HCT116 (cell line): ENCODE measurements at regions not wholly inside any gene's neighbourhood (a gene's known extent, or its start where the extent isn't known, plus 50 kb on each side); places are given as distances from the start of the nearest gene placed in this dataset.

Experiments used
- ATAC-seq: fragments of 200-7000 bp; cut with Tn5 transposase; 2 replicates; pipeline ENCODE4 v1.9.1; 2020; ENCODE audit warnings: mild to moderate bottlenecking, moderate library complexity
- BruUV-seq: library from RNA; stranded (reverse); fragments of 400-500 nt; replicated peaks from 2 replicates; lab custom pipeline; 2021; lab: Mats Ljungman, UMichigan
- CTCF ChIA-PET: fragments of 300-600 bp; sonication (Branson Sonifier 250); formaldehyde crosslinking; loops from one replicate; lab custom pipeline; 2021; ENCODE audit warnings: antibody characterized with exemption; lab: Charles Lee
- POLR2A ChIA-PET: fragments of 300-600, 350-600 bp; sonication (Branson Sonifier 250); formaldehyde crosslinking; loops from one replicate; lab custom pipeline; 2021; ENCODE audit warnings: antibody characterized with exemption; lab: Charles Lee
- RAD21 ChIA-PET, 2 experiments: fragments of 300-600 bp; sonication (Branson Sonifier 250); formaldehyde crosslinking; loops; one replicate each; lab custom pipeline; 2023; ENCODE audit warnings: low total read pairs in 2 of 2; ENCODE audit not compliant: uncharacterized antibody in 2 of 2, unreplicated experiment in 2 of 2, low non-redundant PET in 1 of 2; lab: Charles Lee
- DNase-seq: peaks from one replicate; pipeline ENCODE4 v3.0.0-alpha.2; 2010; ENCODE audit warnings: low read depth, low spot score
- H2AFZ ChIP-seq: fragments of 200-600 bp; shearing (Covaris generic), sonication (generic); 2 replicates; pipeline ENCODE4 v1.6.1; 2017; ENCODE audit warnings: low read depth, mixed run types, mixed read lengths, antibody characterized with exemption, low read length; ENCODE audit not compliant: poor library complexity, severe bottlenecking
- H3K27ac ChIP-seq: 2 replicates; pipeline ENCODE4 v1.5.1; 2012; ENCODE audit warnings: low read depth, low read length
- H3K27me3 ChIP-seq: fragments of 200-600 bp; sonication (generic); 2 replicates; pipeline ENCODE4 v1.6.1; 2016; ENCODE audit warnings: mixed run types, low read length, mixed read lengths; ENCODE audit not compliant: insufficient read depth
- H3K36me3 ChIP-seq, 2 experiments: fragments of 200-500 bp in 1 of 2; fragments of 200-600 bp in 1 of 2; sonication (Bioruptor generic) in 1 of 2; sonication (generic) in 1 of 2; 2 replicates each; pipeline versions ENCODE4 v1.5.1 to v1.6.1; 2014 to 2016; ENCODE audit warnings: low read length in 2 of 2, inconsistent platforms in 1 of 2, mixed read lengths in 1 of 2, mixed run types in 1 of 2; ENCODE audit not compliant: insufficient read depth in 2 of 2, control insufficient read depth in 1 of 2
- H3K4me1 ChIP-seq, 2 experiments: fragments of 200-600 bp in 1 of 2; sonication (generic) in 1 of 2; 2 replicates each; pipeline versions ENCODE4 v1.5.1 to v1.6.1; 2012 to 2017; ENCODE audit warnings: low read length in 2 of 2, inconsistent platforms in 1 of 2, mild to moderate bottlenecking in 1 of 2, mixed read lengths in 1 of 2, mixed run types in 1 of 2, moderate library complexity in 1 of 2; ENCODE audit not compliant: insufficient read depth in 2 of 2, control insufficient read depth in 1 of 2
- H3K4me2 ChIP-seq: fragments of 200-600 bp; sonication (generic); 2 replicates; pipeline ENCODE4 v1.6.1; 2017; ENCODE audit warnings: mixed run types, low read length, mixed read lengths
- H3K4me3 ChIP-seq, 2 experiments: fragments of 200-600 bp in 1 of 2; sonication (generic) in 1 of 2; replicated peaks in 1 of 2; 2 replicates each; pipeline ENCODE4 v1.5.1; 2011 to 2016; ENCODE audit warnings: low read length in 2 of 2, control low read depth in 1 of 2, low read depth in 1 of 2, mild to moderate bottlenecking in 1 of 2, mixed read lengths in 1 of 2, mixed run types in 1 of 2
- H3K79me2 ChIP-seq: fragments of 200-600 bp; sonication (generic); 2 replicates; pipeline ENCODE4 v1.6.1; 2017; ENCODE audit warnings: mild to moderate bottlenecking, mixed run types, low read length, moderate library complexity, mixed read lengths; ENCODE audit not compliant: insufficient read depth
- H3K9ac ChIP-seq: fragments of 200-600 bp; sonication (generic); 2 replicates; pipeline ENCODE4 v1.6.1; 2016; ENCODE audit warnings: low read length, mixed read lengths
- H3K9me2 ChIP-seq: fragments of 200-600 bp; sonication (generic), shearing (Covaris generic); 2 replicates; pipeline ENCODE4 v1.6.1; 2017; ENCODE audit warnings: mixed run types, mild to moderate bottlenecking, moderate library complexity; ENCODE audit not compliant: insufficient read depth
- H3K9me3 ChIP-seq, 2 experiments: fragments of 200-500 bp in 1 of 2; fragments of 200-600 bp in 1 of 2; sonication (Bioruptor generic) in 1 of 2; sonication (generic) in 1 of 2; 2 replicates each; pipeline ENCODE4 v1.6.1; 2014 to 2017; ENCODE audit warnings: low read length in 2 of 2, mixed read lengths in 2 of 2, inconsistent platforms in 1 of 2, low read depth in 1 of 2, mild to moderate bottlenecking in 1 of 2, mixed run types in 1 of 2, moderate library complexity in 1 of 2; ENCODE audit not compliant: control insufficient read depth in 1 of 2, insufficient read depth in 1 of 2
- H4K20me1 ChIP-seq: fragments of 200-600 bp; sonication (generic), shearing (Covaris generic); 2 replicates; pipeline ENCODE4 v1.6.1; 2017; ENCODE audit warnings: mixed run types, mild to moderate bottlenecking, moderate library complexity; ENCODE audit not compliant: insufficient read depth
- EGR1 ChIP-seq: IDR thresholded peaks from 2 replicates; pipeline ENCODE4 v1.6.1; 2012; ENCODE audit warnings: low read depth
- ELF1 ChIP-seq: IDR thresholded peaks from 2 replicates; pipeline ENCODE4 v1.6.1; 2012; ENCODE audit warnings: low read depth, borderline replicate concordance
- EZH2 ChIP-seq: fragments of 200-600 bp; sonication (generic); IDR thresholded peaks from 2 replicates; pipeline ENCODE4 v1.6.1; 2017; ENCODE audit warnings: antibody characterized with exemption, mixed run types
- EZH2phosphoT487 ChIP-seq: fragments of 200-600 bp; IDR thresholded peaks from 2 replicates; pipeline ENCODE4 v1.6.1; 2018; ENCODE audit warnings: antibody characterized with exemption, borderline replicate concordance
- POLR2A ChIP-seq: IDR thresholded peaks from 2 replicates; pipeline ENCODE4 v1.7.0; 2011; ENCODE audit warnings: borderline replicate concordance; ENCODE audit not compliant: insufficient read depth, insufficient read length; ENCODE audit errors: extremely low read depth
- TCF7L2 ChIP-seq: IDR thresholded peaks from 2 replicates; pipeline ENCODE4 v1.7.0; 2011; ENCODE audit warnings: borderline replicate concordance, inconsistent platforms; ENCODE audit not compliant: insufficient read depth, insufficient read length; ENCODE audit errors: extremely low read depth
- YY1 ChIP-seq: IDR thresholded peaks from 2 replicates; pipeline ENCODE4 v1.6.1; 2011; ENCODE audit warnings: low read length, low read depth, moderate library complexity, mild to moderate bottlenecking; ENCODE audit not compliant: insufficient replicate concordance; ENCODE audit errors: extremely low read depth
- intact Hi-C: fragments of 100-400 bp; cut with micrococcal nuclease; formaldehyde crosslinking; loops from 2 replicates; pipeline ENCODE4 v1.10.0; 2022
- TF ChIP-seq, protein P1 (sequence below): IDR thresholded peaks from 2 replicates; pipeline ENCODE4 v1.6.1; 2012
- TF ChIP-seq, protein P2 (sequence below): IDR thresholded peaks from 2 replicates; pipeline ENCODE4 v1.6.1; 2012
- TF ChIP-seq, protein P3 (sequence below), 3 experiments: fragments of 200-600 bp in 1 of 3; sonication (generic) in 1 of 3; IDR thresholded peaks in 2 of 3; conservative IDR thresholded peaks in 1 of 3; 2 replicates each; pipeline ENCODE4 v1.5.1; 2012 to 2017; ENCODE audit warnings: low read depth in 2 of 3, low read length in 2 of 3, antibody characterized with exemption in 1 of 3, borderline replicate concordance in 1 of 3, control low read depth in 1 of 3, mild to moderate bottlenecking in 1 of 3, mixed read lengths in 1 of 3, mixed run types in 1 of 3, moderate library complexity in 1 of 3; ENCODE audit not compliant: insufficient read depth in 1 of 3

DNA sequence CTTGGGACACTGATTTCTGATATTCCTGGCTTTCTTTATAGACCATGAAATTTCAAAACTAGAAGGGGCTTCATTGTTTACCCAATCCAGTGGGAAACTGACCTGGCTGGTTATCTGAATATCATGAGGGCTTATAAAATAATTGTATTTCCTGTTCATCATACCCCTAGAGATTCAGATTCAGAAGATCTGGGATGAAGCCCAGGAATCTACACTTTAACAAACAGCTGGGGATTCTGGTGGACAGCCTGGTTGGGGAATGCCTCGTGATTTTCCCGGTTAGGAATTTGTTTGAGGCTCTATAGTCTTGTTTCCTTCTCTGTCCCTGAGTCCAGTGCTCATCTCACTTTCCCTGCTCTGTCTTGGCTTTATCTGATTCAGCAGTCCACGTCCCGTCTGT lies 110.3 kb downstream of the ADRA2A start:
- ChIA-PET POLR2A (no interaction called here), CTCF (no interaction called here), RAD21 (no interaction called here)
- H3K36me3 ChIP-seq: no peaks in the 10 kb centered on the region
- no peak overlapping the region for H3K9ac ChIP-seq
- intact Hi-C loops: no loop called here
- no peak for DNase-seq
- no peaks in the 10 kb centered on the region for H3K79me2 ChIP-seq
- H3K4me3 ChIP-seq: no peak overlapping the region
- H3K4me1 ChIP-seq: no peaks in the 10 kb centered on the region
- H3K4me2 ChIP-seq: no peak overlapping the region
- H4K20me1 ChIP-seq: no peaks in the 10 kb centered on the region
- H3K9me3 ChIP-seq: no peaks in the 10 kb centered on the region
- H2AFZ ChIP-seq: no peak overlapping the region
- TF ChIP-seq EZH2 (no peak), POLR2A (no peak), TCF7L2 (no peak), ELF1 (no peak), EGR1 (no peak), EZH2phosphoT487 (no peak), YY1 (no peak)
- TF ChIP-seq, protein P1, sequence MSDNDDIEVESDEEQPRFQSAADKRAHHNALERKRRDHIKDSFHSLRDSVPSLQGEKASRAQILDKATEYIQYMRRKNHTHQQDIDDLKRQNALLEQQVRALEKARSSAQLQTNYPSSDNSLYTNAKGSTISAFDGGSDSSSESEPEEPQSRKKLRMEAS: no peak
- TF ChIP-seq, protein P2, sequence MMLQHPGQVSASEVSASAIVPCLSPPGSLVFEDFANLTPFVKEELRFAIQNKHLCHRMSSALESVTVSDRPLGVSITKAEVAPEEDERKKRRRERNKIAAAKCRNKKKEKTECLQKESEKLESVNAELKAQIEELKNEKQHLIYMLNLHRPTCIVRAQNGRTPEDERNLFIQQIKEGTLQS: no peak
- TF ChIP-seq, protein P3, sequence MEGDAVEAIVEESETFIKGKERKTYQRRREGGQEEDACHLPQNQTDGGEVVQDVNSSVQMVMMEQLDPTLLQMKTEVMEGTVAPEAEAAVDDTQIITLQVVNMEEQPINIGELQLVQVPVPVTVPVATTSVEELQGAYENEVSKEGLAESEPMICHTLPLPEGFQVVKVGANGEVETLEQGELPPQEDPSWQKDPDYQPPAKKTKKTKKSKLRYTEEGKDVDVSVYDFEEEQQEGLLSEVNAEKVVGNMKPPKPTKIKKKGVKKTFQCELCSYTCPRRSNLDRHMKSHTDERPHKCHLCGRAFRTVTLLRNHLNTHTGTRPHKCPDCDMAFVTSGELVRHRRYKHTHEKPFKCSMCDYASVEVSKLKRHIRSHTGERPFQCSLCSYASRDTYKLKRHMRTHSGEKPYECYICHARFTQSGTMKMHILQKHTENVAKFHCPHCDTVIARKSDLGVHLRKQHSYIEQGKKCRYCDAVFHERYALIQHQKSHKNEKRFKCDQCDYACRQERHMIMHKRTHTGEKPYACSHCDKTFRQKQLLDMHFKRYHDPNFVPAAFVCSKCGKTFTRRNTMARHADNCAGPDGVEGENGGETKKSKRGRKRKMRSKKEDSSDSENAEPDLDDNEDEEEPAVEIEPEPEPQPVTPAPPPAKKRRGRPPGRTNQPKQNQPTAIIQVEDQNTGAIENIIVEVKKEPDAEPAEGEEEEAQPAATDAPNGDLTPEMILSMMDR (IDR thresholded peaks at IDR 0.05 in 2 of 3, conservative IDR thresholded peaks at IDR 0.05 in 1 of 3; ENCODE audit: borderline replicate concordance in 1 of 3, insufficient read depth in 1 of 3, low read depth in 2 of 3, low read length in 2 of 3): no peak
- TF ChIP-seq, all 23 proteins: peak for 0
- no TSS peak for BruUV-seq
- no peak for ATAC-seq
- Histone ChIP-seq H3K27me3 (peaks cover 52% of the 10 kb centered on the region), H3K27ac (no peak overlapping the region), H3K9me2 (no peaks in the 10 kb centered on the region)
